ENCODE measurements at regions not wholly inside any gene's neighbourhood (a gene's known extent, or its start where the extent isn't known, plus 50 kb on each side); places are given as distances from the start of the nearest gene placed in this dataset.

GRCh38 chr9:118109542-118109941 lies 405.3 kb downstream of the TLR4 start:
- TF ChIP-seq CTCF (IDR thresholded peaks at IDR 0.05), result no peak
- TF ChIP-seq POLR2AphosphoS5 (IDR thresholded peaks at IDR 0.05), result no peak
- no peak for TF ChIP-seq POLR2A (IDR thresholded peaks at IDR 0.05)
- no peak for TF ChIP-seq EP300 (IDR thresholded peaks at IDR 0.05)

Measured in upper lobe of left lung (tissue), 4 donors.